K562 (cell line): ENCODE measurements at regions not wholly inside any gene's neighbourhood (a gene's known extent, or its start where the extent isn't known, plus 50 kb on each side); places are given as distances from the start of the nearest gene placed in this dataset.

Experiments used
- ATAC-seq: fragments of 200-7000 bp; cut with Tn5 transposase; 3 replicates; pipeline ENCODE4 v1.9.1; 2020; ENCODE audit warnings: moderate library complexity
- BruUV-seq: library from RNA; stranded (reverse); fragments of 400-500 nt; replicated peaks from 2 replicates; lab custom pipeline; 2021; lab: Mats Ljungman, UMichigan
- CTCF ChIA-PET: fragments of 300-600 bp; formaldehyde crosslinking; extraction: SDS; loops from one replicate; lab custom pipeline; 2021; ENCODE audit warnings: low intra/inter-chr PET ratio; lab: Yijun Ruan, JAX
- POLR2A ChIA-PET: fragments of 300-600, 350-650 bp; sonication (Branson Sonifier 250); formaldehyde crosslinking; extraction: SDS; loops from one replicate; lab custom pipeline; 2021; ENCODE audit warnings: antibody characterized with exemption, inconsistent platforms; lab: Yijun Ruan, JAX
- DNase-seq, 4 experiments: peaks; one replicate each; pipeline versions ENCODE4 v3.0.0 to v3.0.0-alpha.2; 2011 to 2018; ENCODE audit warnings: low spot score in 3 of 4, mixed read lengths in 3 of 4; ENCODE audit errors: extremely low read depth in 1 of 4
- FAIRE-seq: peaks from 2 replicates; lab custom pipeline; 2011; peaks lifted over from hg19 to GRCh38; lab: Jason Lieb, UNC
- H2AFZ ChIP-seq: 2 replicates; pipeline ENCODE4 v1.6.0; 2011; ENCODE audit warnings: low read depth, low read length, control low read depth, inconsistent platforms
- H3K27ac ChIP-seq: fragments of 200-600 bp; 3 replicates; pipeline ENCODE4 v1.8.0; 2011; ENCODE audit warnings: low read depth, mild to moderate bottlenecking, control low read depth, inconsistent platforms, low read length, moderate library complexity, mixed read lengths; ENCODE audit errors: extremely low read depth
- H3K27me3 ChIP-seq, 2 experiments: fragments of 300-600 bp in 1 of 2; 2 replicates in 1 of 2; 3 replicates in 1 of 2; pipeline versions ENCODE4 v1.6.0 to v1.8.0; 2011; ENCODE audit warnings: inconsistent platforms in 2 of 2, low read length in 2 of 2, mild to moderate bottlenecking in 1 of 2, mixed read lengths in 1 of 2, moderate library complexity in 1 of 2; ENCODE audit not compliant: control insufficient read depth in 2 of 2, insufficient read depth in 2 of 2
- H3K36me3 ChIP-seq: fragments of 300-600 bp; 3 replicates; pipeline ENCODE4 v1.8.0; 2011; ENCODE audit warnings: mild to moderate bottlenecking, low read length, inconsistent platforms; ENCODE audit not compliant: control insufficient read depth, insufficient read depth
- H3K4me1 ChIP-seq, 2 experiments: fragments of 200-600 bp in 1 of 2; replicated peaks in 1 of 2; 2 replicates in 1 of 2; 3 replicates in 1 of 2; pipeline versions ENCODE4 v1.5.1 to v1.8.0; 2011; ENCODE audit warnings: inconsistent platforms in 2 of 2, low read length in 2 of 2, mild to moderate bottlenecking in 1 of 2, mixed read lengths in 1 of 2, moderate library complexity in 1 of 2; ENCODE audit not compliant: control insufficient read depth in 2 of 2, insufficient read depth in 2 of 2
- H3K4me2 ChIP-seq: 2 replicates; pipeline ENCODE4 v1.6.1; 2011; ENCODE audit warnings: low read length, control low read depth, inconsistent platforms, mixed read lengths; ENCODE audit not compliant: insufficient read depth
- H3K4me3 ChIP-seq: fragments of 200-600 bp; sonication (generic), shearing (Covaris generic); 2 replicates; pipeline ENCODE4 v1.5.1; 2016; ENCODE audit warnings: control low read depth, inconsistent platforms
- H3K79me2 ChIP-seq: fragments of 200-600 bp; 3 replicates; pipeline ENCODE4 v1.8.0; 2011; ENCODE audit warnings: low read length, inconsistent platforms; ENCODE audit not compliant: control insufficient read depth, insufficient read depth
- H3K9ac ChIP-seq, 2 experiments: 2 replicates each; pipeline versions ENCODE4 v1.6.0 to v1.6.1; 2011; ENCODE audit warnings: low read depth in 2 of 2, low read length in 2 of 2, control low read depth in 1 of 2, inconsistent platforms in 1 of 2, mild to moderate bottlenecking in 1 of 2, mixed read lengths in 1 of 2; ENCODE audit not compliant: insufficient read depth in 1 of 2
- H3K9me1 ChIP-seq: one replicate; pipeline ENCODE4 v1.6.0; 2011; ENCODE audit warnings: inconsistent platforms, mild to moderate bottlenecking, low read length, moderate library complexity; ENCODE audit not compliant: control insufficient read depth, insufficient read depth
- H3K9me3 ChIP-seq: replicated peaks from 2 replicates; pipeline ENCODE4 v1.5.1; 2011; ENCODE audit warnings: low read depth, low read length, inconsistent platforms; ENCODE audit not compliant: control insufficient read depth, insufficient read depth
- H4K20me1 ChIP-seq: replicated peaks from 2 replicates; pipeline ENCODE4 v1.6.1; 2011; ENCODE audit warnings: low read length, inconsistent platforms, mixed read lengths; ENCODE audit not compliant: control insufficient read depth, insufficient read depth
- BCOR ChIP-seq: fragments of 450-650 bp; IDR thresholded peaks from 2 replicates; pipeline ENCODE4 v1.6.1; 2016
- EP300 ChIP-seq: IDR thresholded peaks from 2 replicates; pipeline ENCODE4 v1.6.1; 2012; ENCODE audit warnings: low read length, improper control_type of control experiment
- ETV6 ChIP-seq, 3 experiments: fragments of 150-350 bp in 1 of 3; sonication (generic) in 1 of 3; formaldehyde crosslinking in 1 of 3; IDR thresholded peaks; 2 replicates each; pipeline versions ENCODE4 v1.6.1 to v1.8.0; 2014 to 2022; ENCODE audit warnings: borderline replicate concordance in 2 of 3, low read depth in 2 of 3, antibody characterized with exemption in 1 of 3, low read length in 1 of 3, mild to moderate bottlenecking in 1 of 3, missing genetic modification reagents in 1 of 3
- FOXA1 ChIP-seq: fragments of 450-650 bp; IDR thresholded peaks from 2 replicates; pipeline ENCODE4 v1.6.1; 2016; ENCODE audit warnings: mild to moderate bottlenecking, borderline replicate concordance
- MAFG ChIP-seq: fragments of 450-650 bp; conservative IDR thresholded peaks from 2 replicates; pipeline ENCODE4 v1.6.1; 2016; ENCODE audit warnings: missing genetic modification characterization, missing compliant biosample characterization
- MIER1 ChIP-seq: fragments of 450-650 bp; IDR thresholded peaks from 2 replicates; pipeline ENCODE4 v1.6.1; 2016; ENCODE audit warnings: antibody characterized with exemption, mild to moderate bottlenecking, low read depth
- REST ChIP-seq, 2 experiments: fragments of 450-650 bp; formaldehyde crosslinking in 1 of 2; IDR thresholded peaks; 2 replicates each; pipeline versions ENCODE4 v1.4.0 to v1.6.1; 2014 to 2020; ENCODE audit warnings: mild to moderate bottlenecking in 2 of 2, borderline replicate concordance in 1 of 2, low read depth in 1 of 2
- RFX1 ChIP-seq: fragments of 450-650 bp; IDR thresholded peaks from 2 replicates; pipeline ENCODE4 v1.6.1; 2016; ENCODE audit warnings: mild to moderate bottlenecking, moderate library complexity
- SMAD1 ChIP-seq: fragments of 150-350 bp; IDR thresholded peaks from 2 replicates; pipeline ENCODE4 v1.6.1; 2014; ENCODE audit warnings: low read length, low read depth; ENCODE audit not compliant: partially characterized antibody
- SP1 ChIP-seq: sonication (generic); formaldehyde crosslinking; IDR thresholded peaks from 2 replicates; pipeline ENCODE4 v1.8.1; 2022; ENCODE audit warnings: mild to moderate bottlenecking, missing genetic modification reagents
- SRSF7 ChIP-seq: fragments of 200-400 bp; formaldehyde crosslinking; optimal IDR thresholded peaks from 2 replicates; pipeline ENCODE3; 2017; ENCODE audit warnings: mild to moderate bottlenecking, low read depth, low read length
- TAF1 ChIP-seq: IDR thresholded peaks from 2 replicates; pipeline ENCODE4 v1.6.1; 2011; ENCODE audit warnings: mild to moderate bottlenecking, low read length, moderate library complexity; ENCODE audit not compliant: insufficient read depth, control insufficient read depth, severe bottlenecking; ENCODE audit errors: extremely low read depth
- TAF7 ChIP-seq: fragments of 450-650 bp; IDR thresholded peaks from 2 replicates; pipeline ENCODE4 v1.6.1; 2016; ENCODE audit warnings: missing genetic modification characterization, missing compliant biosample characterization
- TARDBP ChIP-seq: fragments of 450-650 bp; IDR thresholded peaks from 2 replicates; pipeline ENCODE4 v1.6.1; 2016
- U2AF1 ChIP-seq: fragments of 200-400 bp; formaldehyde crosslinking; optimal IDR thresholded peaks from 2 replicates; pipeline ENCODE3; 2017; ENCODE audit warnings: mild to moderate bottlenecking, low read depth, low read length, moderate library complexity
- XRCC4 ChIP-seq: IDR thresholded peaks from one replicate; pipeline ENCODE4 v1.6.1; 2011; ENCODE audit not compliant: insufficient read depth, insufficient read length; ENCODE audit errors: extremely low read depth
- ZNF696 ChIP-seq: fragments of 250-450 bp; sonication (Bioruptor Pico); conservative IDR thresholded peaks from 2 replicates; pipeline ENCODE4 v1.4.0; 2020; ENCODE audit warnings: mild to moderate bottlenecking, moderate library complexity
- WGBS: fragments of 100-300 bp; shearing (Covaris generic); methylation state at CpG from one replicate; pipeline ENCODE4 v1.1.6; 2016; ENCODE audit warnings: low coverage, mixed read lengths; ENCODE audit not compliant: insufficient coverage; ENCODE audit errors: missing lambda C conversion rate; 5-methylcytosine and 5-hydroxymethylcytosine counted together
- in situ Hi-C: fragments of 300-500 bp; cut with MboI; formaldehyde crosslinking; loops from 4 replicates; pipeline ENCODE4 v1.15.0; 2018; ENCODE audit warnings: inconsistent platforms, mixed read lengths
- intact Hi-C: fragments of 100-400 bp; cut with micrococcal nuclease; formaldehyde crosslinking; loops from 2 replicates; pipeline ENCODE4 v1.14.2; 2022

GRCh38 chr4:45472490-45472889 is 651.4 kb downstream of the GABRG1 start:
- no peaks in the 10 kb centered on the region; the same call in 1 of the 2 replicates for H3K9me3 ChIP-seq
- no peak for ATAC-seq
- in situ Hi-C loops (no loop called here), intact Hi-C loops (no loop called here)
- no peaks in the 10 kb centered on the region for H3K9me1 ChIP-seq
- no peaks in the 10 kb centered on the region for H3K79me2 ChIP-seq
- POLR2A ChIA-PET, result no interaction called here
- no peak overlapping the region for H2AFZ ChIP-seq
- H3K27ac ChIP-seq, result no peak overlapping the region
- no peaks in the 10 kb centered on the region for H3K4me1 ChIP-seq
- H3K4me2 ChIP-seq, result no peak overlapping the region
- no peaks in the 10 kb centered on the region for H4K20me1 ChIP-seq
- H3K27me3 ChIP-seq, result no peaks in the 10 kb centered on the region
- FAIRE-seq, result no peak
- CTCF ChIA-PET, result no interaction called here
- no peaks in the 10 kb centered on the region for H3K36me3 ChIP-seq
- no peak overlapping the region for H3K4me3 ChIP-seq
- 0% methylated on average over 3 of the region's 3 CpGs for WGBS
- H3K9ac ChIP-seq, result no peak overlapping the region
- BruUV-seq, result no TSS peak
- DNase-seq, result no peak
- TF ChIP-seq SP1 (CRISPR knock-in tag) (no peak), SMAD1 (no peak), ZNF696 (no peak), U2AF1 (no peak), FOXA1 (no peak), RFX1 (no peak), TAF7 (tag) (no peak), ETV6 (IDR thresholded peaks at IDR 0.05; ENCODE audit: borderline replicate concordance in 1 of 2, low read depth in 2 of 2, low read length in 1 of 2) (no peak), ETV6 (CRISPR knock-in tag; IDR thresholded peaks at IDR 0.05; ENCODE audit: borderline replicate concordance) (no peak), BCOR (no peak), XRCC4 (no peak), EP300 (no peak), REST (IDR thresholded peaks at IDR 0.05; ENCODE audit: borderline replicate concordance) (no peak), REST (CRISPR knock-in tag; IDR thresholded peaks at IDR 0.05; ENCODE audit: low read depth) (no peak), TARDBP (no peak), MIER1 (no peak), MAFG (tag) (no peak), SRSF7 (no peak), TAF1 (no peak)
